Esophagus squamous epithelium (tissue), 4 donors: ENCODE measurements at regions not wholly inside any gene's neighbourhood (a gene's known extent, or its start where the extent isn't known, plus 50 kb on each side); places are given as distances from the start of the nearest gene placed in this dataset.

Source experiments
- CTCF ChIP-seq, 6 experiments: fragments of 450-650 bp in 4 of 6; fragments of 200-600 bp in 2 of 6; sonication (generic) in 2 of 6; IDR thresholded peaks; one replicate each; pipeline ENCODE4 v1.5.1; 2016 to 2019; ENCODE audit warnings: antibody characterized with exemption in 6 of 6, mild to moderate bottlenecking in 4 of 6, moderate library complexity in 4 of 6
- POLR2A ChIP-seq, 4 donors: fragments of 450-650 bp; IDR thresholded peaks; one replicate each; pipeline ENCODE4 v1.6.1; 2017; ENCODE audit warnings: antibody characterized with exemption in 4 of 4, mild to moderate bottlenecking in 4 of 4, moderate library complexity in 3 of 4

GRCh38 chr3:110059431-110059830 is 722.1 kb upstream of the DPPA4 start:
- TF ChIP-seq CTCF (IDR thresholded peaks at IDR 0.05) (no peak), POLR2A (IDR thresholded peaks at IDR 0.05) (no peak)
